ENCODE measurements at regions not wholly inside any gene's neighbourhood (a gene's known extent, or its start where the extent isn't known, plus 50 kb on each side); places are given as distances from the start of the nearest gene placed in this dataset.

DNA sequence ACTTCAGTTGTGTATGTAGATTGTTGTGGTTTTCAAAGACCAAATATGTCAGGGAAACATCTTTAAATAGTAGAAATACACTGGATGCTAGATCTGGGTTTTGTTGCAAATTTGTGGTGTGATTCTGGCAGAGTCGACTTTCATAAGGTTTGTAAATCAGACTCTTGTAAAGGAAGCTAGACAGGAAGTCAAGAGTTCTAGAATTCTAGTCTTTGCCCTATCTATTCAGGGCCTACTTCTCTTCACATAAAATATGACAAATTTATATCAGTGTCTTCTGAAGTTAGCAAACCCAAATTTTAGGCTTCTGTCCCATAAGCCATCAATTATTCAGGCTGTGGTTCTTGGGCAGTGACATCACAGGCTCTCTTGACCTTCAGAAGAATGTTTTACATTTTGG is 1579.2 kb upstream of the PIK3C3 start:
- DNase-seq (ENCODE audit: low read depth): no peak
- TF ChIP-seq CTCF (conservative IDR thresholded peaks at IDR 0.05; ENCODE audit: low read depth, low read length): no peak
- no peak overlapping the region for H3K4me3 ChIP-seq (ENCODE audit: low read depth, low read length)

DNA sequence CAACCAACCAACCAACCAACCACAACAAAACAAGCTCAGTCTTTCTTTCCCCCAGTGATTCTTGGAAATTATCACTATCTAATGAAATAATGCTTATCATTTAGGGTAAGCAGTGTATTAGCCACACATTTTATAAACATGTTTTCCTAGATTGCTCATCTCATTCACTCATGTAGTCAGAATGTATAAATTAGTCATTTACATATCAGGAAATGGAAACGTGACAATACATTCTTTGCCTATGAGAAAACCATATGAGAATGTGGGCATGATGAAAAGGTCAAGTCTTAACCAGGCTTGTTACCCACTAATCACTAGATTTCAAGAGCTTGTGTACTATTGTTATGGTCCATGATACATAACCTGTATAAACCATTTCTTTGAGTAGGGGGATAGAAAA is 1583.4 kb upstream of the PIK3C3 start:
- no peak overlapping the region for H3K4me3 ChIP-seq (ENCODE audit: low read depth, low read length)
- DNase-seq (ENCODE audit: low read depth): peak; percentile 20
- no peak for TF ChIP-seq CTCF (conservative IDR thresholded peaks at IDR 0.05; ENCODE audit: low read depth, low read length)

GRCh38 chr18:40367576-40367975 is 1587.5 kb upstream of the PIK3C3 start:
- no peak for TF ChIP-seq CTCF (conservative IDR thresholded peaks at IDR 0.05; ENCODE audit: low read depth, low read length)
- H3K4me3 ChIP-seq (ENCODE audit: low read depth, low read length): no peak overlapping the region
- no peak for DNase-seq (ENCODE audit: low read depth)

- H3K4me3 ChIP-seq (ENCODE audit: low read depth, low read length): no peak overlapping the region
- DNase-seq (ENCODE audit: low read depth): no peak
- no peak for TF ChIP-seq CTCF (conservative IDR thresholded peaks at IDR 0.05; ENCODE audit: low read depth, low read length)
These were observed 1588.5 kb upstream of the PIK3C3 start for GRCh38 chr18:40366521-40366920.

DNA sequence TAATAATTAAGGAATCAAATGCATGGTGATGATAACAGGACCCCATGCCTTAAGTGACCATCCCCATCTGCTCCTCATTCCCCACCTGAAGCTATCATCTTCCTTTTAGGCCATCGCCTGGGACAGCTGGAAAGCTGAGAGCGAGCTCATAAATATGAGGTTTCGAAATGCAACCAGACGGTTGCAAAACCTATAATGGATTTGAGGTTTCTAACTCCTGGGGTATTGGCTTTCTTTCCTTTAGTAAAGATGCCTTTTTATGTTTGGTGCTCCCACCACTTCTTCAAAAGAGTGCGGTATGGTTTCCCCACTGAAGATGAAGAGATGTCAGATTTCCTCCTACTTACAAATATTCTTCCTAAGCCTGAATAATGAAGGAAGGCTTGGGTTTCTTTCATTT is 1589.5 kb upstream of the PIK3C3 start:
- H3K4me3 ChIP-seq (ENCODE audit: low read depth, low read length): no peak overlapping the region
- no peak for TF ChIP-seq CTCF (conservative IDR thresholded peaks at IDR 0.05; ENCODE audit: low read depth, low read length)
- peak; percentile 7 for DNase-seq (ENCODE audit: low read depth)

GRCh38 chr18:40360558-40360957 is 1594.5 kb upstream of the PIK3C3 start:
- H3K4me3 ChIP-seq (ENCODE audit: low read depth, low read length): no peak overlapping the region
- DNase-seq (ENCODE audit: low read depth): no peak
- no peak for TF ChIP-seq CTCF (conservative IDR thresholded peaks at IDR 0.05; ENCODE audit: low read depth, low read length)

- H3K4me3 ChIP-seq (ENCODE audit: low read depth, low read length): no peak overlapping the region
- TF ChIP-seq CTCF (conservative IDR thresholded peaks at IDR 0.05; ENCODE audit: low read depth, low read length): no peak
- peak; percentile 23 for DNase-seq (ENCODE audit: low read depth)
These were observed 1597.5 kb upstream of the PIK3C3 start for GRCh38 chr18:40357536-40357935.
